Tibial nerve (tissue), 4 donors: ENCODE measurements at regions not wholly inside any gene's neighbourhood (a gene's known extent, or its start where the extent isn't known, plus 50 kb on each side); places are given as distances from the start of the nearest gene placed in this dataset.

Experiments
- DNase-seq, 2 donors: peaks; one replicate each; pipeline ENCODE4 v3.0.0-alpha.2; 2019; ENCODE audit warnings: low spot score in 2 of 2
- H3K27ac ChIP-seq, 4 donors: fragments of 200-600 bp; sonication (generic) in 3 of 4; one replicate each; pipeline ENCODE4 v1.5.1; 2017 to 2019; ENCODE audit warnings: mild to moderate bottlenecking in 1 of 4
- H3K27me3 ChIP-seq, 2 donors: fragments of 200-600 bp; sonication (generic) in 1 of 2; one replicate each; pipeline versions ENCODE4 v1.5.1 to v1.6.0; 2017 to 2019
- H3K36me3 ChIP-seq, 3 donors: fragments of 200-600 bp; sonication (generic); one replicate each; pipeline ENCODE4 v1.5.1; 2018 to 2019
- H3K4me1 ChIP-seq, 4 donors: fragments of 200-600 bp; sonication (generic) in 3 of 4; one replicate each; pipeline ENCODE4 v1.5.1; 2017 to 2019
- H3K4me3 ChIP-seq, 4 donors: fragments of 200-600 bp; sonication (generic) in 3 of 4; one replicate each; pipeline ENCODE4 v1.5.1; 2017 to 2019; ENCODE audit warnings: mild to moderate bottlenecking in 1 of 4, moderate library complexity in 1 of 4
- H3K9me3 ChIP-seq, 4 donors: fragments of 200-600 bp; sonication (generic) in 3 of 4; one replicate each; pipeline ENCODE4 v1.5.1; 2017 to 2019
- CTCF ChIP-seq, 5 experiments: fragments of 200-600 bp in 3 of 5; fragments of 450-650 bp in 2 of 5; sonication (generic) in 3 of 5; IDR thresholded peaks; one replicate each; pipeline ENCODE4 v1.5.1; 2016 to 2019; ENCODE audit warnings: antibody characterized with exemption in 5 of 5, mild to moderate bottlenecking in 3 of 5, moderate library complexity in 2 of 5
- EP300 ChIP-seq, 2 donors: sonication (generic); formaldehyde crosslinking; IDR thresholded peaks; one replicate each; pipeline ENCODE4 v1.6.1; 2017; ENCODE audit warnings: antibody characterized with exemption in 2 of 2, mild to moderate bottlenecking in 1 of 2
- POLR2A ChIP-seq, 2 donors: fragments of 450-650 bp; IDR thresholded peaks; one replicate each; pipeline ENCODE4 v1.6.1; 2017; ENCODE audit warnings: antibody characterized with exemption in 2 of 2, mild to moderate bottlenecking in 2 of 2, moderate library complexity in 2 of 2
- WGBS, 2 donors: methylation state at CpG; one replicate each; pipeline ENCODE4 v1.1.5; 2018; 5-methylcytosine and 5-hydroxymethylcytosine counted together

GRCh38 chr5:30069441-30070263, 1123.8 kb upstream of the CDH6 start:
- H3K27ac ChIP-seq: no peak overlapping the region
- TF ChIP-seq CTCF (IDR thresholded peaks at IDR 0.05) (no peak), POLR2A (IDR thresholded peaks at IDR 0.05) (no peak), EP300 (IDR thresholded peaks at IDR 0.05) (no peak)
- no peak overlapping the region for H3K4me3 ChIP-seq
- no peaks in the 10 kb centered on the region for H3K4me1 ChIP-seq
- H3K27me3 ChIP-seq: no peaks in the 10 kb centered on the region
- no peaks in the 10 kb centered on the region for H3K9me3 ChIP-seq
- 88 to 90% methylated on average over 15 to 18 of the region's 18 CpGs for WGBS, 2 donors
- no peaks in the 10 kb centered on the region for H3K36me3 ChIP-seq
- DNase-seq: no peak

GRCh38 chr5:30063503-30063902, 1130.0 kb upstream of the CDH6 start:
- Histone ChIP-seq H3K27me3 (no peaks in the 10 kb centered on the region), H3K36me3 (no peaks in the 10 kb centered on the region), H3K4me3 (no peak overlapping the region), H3K9me3 (no peaks in the 10 kb centered on the region), H3K4me1 (no peaks in the 10 kb centered on the region), H3K27ac (no peak overlapping the region)
- no peak for DNase-seq
- TF ChIP-seq EP300 (IDR thresholded peaks at IDR 0.05) (no peak), CTCF (IDR thresholded peaks at IDR 0.05) (no peak), POLR2A (IDR thresholded peaks at IDR 0.05) (no peak)

DNA sequence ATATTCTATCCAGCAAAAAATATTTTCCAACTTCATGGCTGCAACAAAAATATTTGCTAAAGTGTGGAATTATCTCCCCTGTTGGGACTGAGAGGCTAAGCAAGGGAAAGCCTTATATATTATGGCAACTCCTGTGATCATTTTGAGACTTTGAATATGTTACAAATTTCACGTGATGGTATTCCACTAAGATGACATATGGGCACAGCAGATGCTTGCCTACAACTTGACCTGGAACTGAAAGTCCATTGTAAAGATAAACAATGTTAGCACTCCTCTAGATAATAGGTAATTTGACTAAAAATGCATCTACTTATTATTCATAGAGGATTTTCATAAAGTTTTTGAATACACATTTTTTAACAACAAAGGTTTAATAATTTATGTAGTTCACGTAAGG, 1141.5 kb upstream of the CDH6 start:
- no peak for DNase-seq
- no peaks in the 10 kb centered on the region for H3K27me3 ChIP-seq
- no peaks in the 10 kb centered on the region for H3K9me3 ChIP-seq
- H3K4me1 ChIP-seq: no peaks in the 10 kb centered on the region
- 71 to 82% methylated on average over 2 of the region's 2 CpGs for WGBS, 2 donors
- no peak overlapping the region for H3K27ac ChIP-seq
- no peak overlapping the region for H3K4me3 ChIP-seq
- TF ChIP-seq POLR2A (IDR thresholded peaks at IDR 0.05) (no peak), CTCF (IDR thresholded peaks at IDR 0.05) (no peak), EP300 (IDR thresholded peaks at IDR 0.05) (no peak)
- H3K36me3 ChIP-seq: no peaks in the 10 kb centered on the region

- Histone ChIP-seq H3K9me3 (no peaks in the 10 kb centered on the region), H3K36me3 (no peaks in the 10 kb centered on the region), H3K27ac (no peak overlapping the region), H3K4me3 (no peak overlapping the region), H3K27me3 (no peaks in the 10 kb centered on the region), H3K4me1 (no peaks in the 10 kb centered on the region)
- TF ChIP-seq EP300 (IDR thresholded peaks at IDR 0.05): no peak
- no peak for TF ChIP-seq CTCF (IDR thresholded peaks at IDR 0.05)
- TF ChIP-seq POLR2A (IDR thresholded peaks at IDR 0.05): no peak
- WGBS, 2 donors: 46 to 53% methylated on average over 8 of the region's 8 CpGs
- no peak for DNase-seq
These were observed 1143.2 kb upstream of the CDH6 start for GRCh38 chr5:30050056-30050815.

- Histone ChIP-seq H3K4me3 (no peak overlapping the region), H3K9me3 (no peaks in the 10 kb centered on the region), H3K36me3 (no peaks in the 10 kb centered on the region), H3K27me3 (no peaks in the 10 kb centered on the region), H3K27ac (no peak overlapping the region), H3K4me1 (no peaks in the 10 kb centered on the region)
- 89 to 95% methylated on average over 9 to 10 of the region's 10 CpGs for WGBS, 2 donors
- no peak for DNase-seq
- TF ChIP-seq EP300 (IDR thresholded peaks at IDR 0.05): no peak
These were observed 1150.8 kb upstream of the CDH6 start for GRCh38 chr5:30042677-30043076.
